ENCODE measurements at regions not wholly inside any gene's neighbourhood (a gene's known extent, or its start where the extent isn't known, plus 50 kb on each side); places are given as distances from the start of the nearest gene placed in this dataset.

- no peak for TF ChIP-seq CTCF (conservative IDR thresholded peaks at IDR 0.05; ENCODE audit: low read depth, low read length)
- TF ChIP-seq EZH2 (IDR thresholded peaks at IDR 0.05; ENCODE audit: borderline replicate concordance, low read depth, low read length, poor library complexity, severe bottlenecking), result no peak
Observed at GRCh38 chr1:98048244-98048643, 127.4 kb upstream of the DPYD start.

Data from A673 (cell line).